Right lobe of liver (tissue), 6 donors: ENCODE measurements at regions not wholly inside any gene's neighbourhood (a gene's known extent, or its start where the extent isn't known, plus 50 kb on each side); places are given as distances from the start of the nearest gene placed in this dataset.

Source experiments
- ATAC-seq, 4 donors: fragments of 200-7000 bp; cut with Tn5 transposase; one replicate each; pipeline ENCODE4 v1.9.1; 2020; ENCODE audit warnings: mild to moderate bottlenecking in 4 of 4, moderate library complexity in 4 of 4
- DNase-seq, 3 donors: peaks; one replicate each; pipeline ENCODE4 v3.0.0-alpha.2; 2020
- H3K27ac ChIP-seq, 3 donors: fragments of 200-600 bp; one replicate each; pipeline ENCODE4 v1.8.0; 2022
- H3K27me3 ChIP-seq, 2 donors: fragments of 200-600 bp; one replicate each; pipeline ENCODE4 v1.8.0; 2022
- H3K36me3 ChIP-seq, 4 donors: fragments of 200-600 bp; sonication (generic) in 1 of 4; one replicate each; pipeline versions ENCODE4 v1.5.1 to v1.8.0; 2017 to 2022; ENCODE audit warnings: control low read depth in 1 of 4
- H3K4me1 ChIP-seq, 4 donors: fragments of 200-600 bp; sonication (generic) in 1 of 4; one replicate each; pipeline versions ENCODE4 v1.5.1 to v1.8.0; 2017 to 2022; ENCODE audit warnings: control low read depth in 1 of 4
- H3K4me3 ChIP-seq, 3 donors: fragments of 200-600 bp; one replicate each; pipeline ENCODE4 v1.8.0; 2022
- H3K9me3 ChIP-seq, 4 donors: fragments of 200-600 bp; sonication (generic) in 1 of 4; one replicate each; pipeline versions ENCODE4 v1.5.1 to v1.8.0; 2017 to 2022; ENCODE audit warnings: control low read depth in 1 of 4
- CTCF ChIP-seq, 4 donors: fragments of 200-600 bp in 3 of 4; fragments of 450-650 bp in 1 of 4; IDR thresholded peaks; one replicate each; pipeline versions ENCODE4 v1.5.1 to v1.8.0; 2016 to 2022; ENCODE audit warnings: antibody characterized with exemption in 4 of 4, mild to moderate bottlenecking in 2 of 4
- POLR2A ChIP-seq: fragments of 450-650 bp; IDR thresholded peaks from one replicate; pipeline ENCODE4 v1.6.1; 2017; ENCODE audit warnings: antibody characterized with exemption, mild to moderate bottlenecking
- WGBS: methylation state at CpG from one replicate; pipeline ENCODE4 v1.1.6; 2018; ENCODE audit warnings: low coverage, low lambda C conversion rate; ENCODE audit not compliant: insufficient coverage; ENCODE audit errors: missing lambda C conversion rate; 5-methylcytosine and 5-hydroxymethylcytosine counted together
- intact Hi-C, 2 donors: fragments of 100-400 bp; cut with DNase I; formaldehyde crosslinking; loops; one replicate each; pipeline versions ENCODE4 v1.11.2 to v1.14.1; 2022
- donor health status: DM: no; HTN: yes; CAD: no.
- donor health status: DM: no; HTN: no; CAD: no.
- donor health status: DM: no; HTN: no; CAD: no.
- donor health status: DM: no; HTN: yes; CAD: no.
- donor health status: DM: no; HTN: yes; CAD: no.

DNA sequence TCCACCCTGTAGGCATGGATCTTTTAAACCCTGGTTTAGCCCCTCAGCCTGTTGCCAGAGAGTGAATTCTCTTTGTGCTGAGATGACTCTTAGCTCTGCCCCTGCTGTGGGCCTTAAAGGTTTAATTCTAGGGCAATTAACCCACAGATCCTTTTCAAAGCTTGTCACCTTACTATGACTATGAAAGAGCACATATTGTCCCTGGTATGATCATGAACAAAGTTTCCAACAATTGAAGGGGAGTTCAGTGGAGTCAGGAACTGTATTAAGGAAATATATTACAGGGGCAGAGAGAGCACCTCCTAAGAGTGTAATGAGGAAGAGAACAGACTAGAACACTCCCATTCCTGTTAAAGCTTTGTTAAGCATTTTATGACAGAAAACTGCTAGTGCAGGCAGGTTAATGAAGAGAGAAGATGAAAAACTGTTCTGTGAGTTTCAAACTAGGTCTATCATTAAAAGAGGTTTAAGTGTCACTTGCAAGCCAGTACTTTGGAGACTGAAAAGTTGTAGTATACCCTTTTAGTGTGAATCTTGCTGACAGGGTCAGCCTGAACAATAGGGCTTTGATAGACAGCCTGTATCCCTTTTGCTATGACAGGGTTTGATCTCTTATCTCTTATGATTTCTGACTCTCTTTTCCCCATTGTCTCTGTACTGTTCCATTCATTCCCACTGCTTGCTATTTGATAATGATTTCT, 104.2 kb upstream of the ELL2 start:
- intact Hi-C loops, result no loop called here
- no peaks in the 10 kb centered on the region for H3K27me3 ChIP-seq
- no peaks in the 10 kb centered on the region for H3K4me1 ChIP-seq
- no peak overlapping the region for H3K4me3 ChIP-seq
- no peaks in the 10 kb centered on the region for H3K36me3 ChIP-seq
- no peak for TF ChIP-seq CTCF (IDR thresholded peaks at IDR 0.05)
- TF ChIP-seq POLR2A, result no peak
- H3K27ac ChIP-seq, result no peak overlapping the region
- H3K9me3 ChIP-seq, result no peaks in the 10 kb centered on the region
- DNase-seq, result no peak
- peak in 2 of 4 donors; percentile 41 to 43 for ATAC-seq

- H3K27ac ChIP-seq, result no peak overlapping the region
- ATAC-seq (no peak), DNase-seq (no peak)
- H3K36me3 ChIP-seq, result no peaks in the 10 kb centered on the region
- intact Hi-C loops, result no loop called here
- WGBS, result 92% methylated on average over 2 of the region's 2 CpGs
- no peaks in the 10 kb centered on the region for H3K4me1 ChIP-seq
- H3K27me3 ChIP-seq, result no peaks in the 10 kb centered on the region
- no peak for TF ChIP-seq CTCF (IDR thresholded peaks at IDR 0.05)
- H3K4me3 ChIP-seq, result no peak overlapping the region
- H3K9me3 ChIP-seq, result no peaks in the 10 kb centered on the region
These were observed 103.2 kb upstream of the ELL2 start for GRCh38 chr5:96064877-96065276.

- H3K4me3 ChIP-seq, result no peak overlapping the region
- H3K4me1 ChIP-seq, result no peaks in the 10 kb centered on the region
- intact Hi-C loops, result no loop called here
- ATAC-seq (no peak), DNase-seq (no peak)
- H3K27me3 ChIP-seq, result no peaks in the 10 kb centered on the region
- TF ChIP-seq CTCF (IDR thresholded peaks at IDR 0.05), result no peak
- no peak for TF ChIP-seq POLR2A
- no peaks in the 10 kb centered on the region for H3K9me3 ChIP-seq
- no peak overlapping the region for H3K27ac ChIP-seq
- 86% methylated on average over 1 of the region's 1 CpG for whole genome bisulfite sequencing
- H3K36me3 ChIP-seq, result no peaks in the 10 kb centered on the region
These were observed 101.2 kb upstream of the ELL2 start for GRCh38 chr5:96062836-96063235.

DNA sequence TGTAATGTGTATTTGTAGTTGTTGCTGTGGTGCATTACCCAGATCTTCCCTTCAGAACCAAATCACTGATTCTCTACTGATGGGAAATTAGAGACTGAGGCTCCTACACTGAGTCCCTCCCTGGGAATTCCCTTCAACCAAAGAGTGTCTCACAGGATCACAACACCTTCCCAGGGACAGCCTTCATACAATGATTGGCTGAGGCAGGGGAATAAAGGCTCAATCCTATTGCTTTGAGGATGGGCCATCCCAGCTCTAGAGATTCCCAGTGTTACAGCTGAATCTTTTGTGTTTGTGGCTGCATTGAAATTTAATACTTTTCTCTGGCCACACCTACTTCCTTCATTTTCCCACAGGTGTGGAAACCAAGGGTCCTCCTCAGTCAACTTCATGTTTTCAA, 96.4 kb upstream of the ELL2 start:
- Histone ChIP-seq H3K27ac (no peak overlapping the region), H3K4me3 (no peak overlapping the region), H3K36me3 (no peaks in the 10 kb centered on the region), H3K4me1 (peaks cover 0 to 11% (median 2%) of the 10 kb centered on the region in 4 donors), H3K27me3 (no peaks in the 10 kb centered on the region), H3K9me3 (no peaks in the 10 kb centered on the region)
- TF ChIP-seq POLR2A (no peak), CTCF (IDR thresholded peaks at IDR 0.05) (no peak)
- intact Hi-C loops, result no loop called here
- no peak for ATAC-seq
- no peak for DNase-seq
